T47D (cell line): ENCODE measurements at regions not wholly inside any gene's neighbourhood (a gene's known extent, or its start where the extent isn't known, plus 50 kb on each side); places are given as distances from the start of the nearest gene placed in this dataset.

Experiments used
- DNase-seq, 2 experiments: peaks; one replicate each; pipeline versions ENCODE4 v3.0.0 to v3.0.0-alpha.2; 2011 to 2012; ENCODE audit warnings: low read depth in 1 of 2, low spot score in 1 of 2
- JUND ChIP-seq: IDR thresholded peaks from 2 replicates; pipeline ENCODE4 v1.6.1; 2012; ENCODE audit warnings: low read depth
- in situ Hi-C: cut with HindIII; loops from 2 replicates; pipeline ENCODE4 v1.10.0; 2016; ENCODE audit warnings: low sequenced_read_pairs, low pct_unique_long_range_greater_than_20kb

- no peak for DNase-seq
- in situ Hi-C loops = no loop called here
- no peak for TF ChIP-seq JUND
These were observed 263.8 kb downstream of the RAD51AP2 start for GRCh38 chr2:17254421-17254820.

DNA sequence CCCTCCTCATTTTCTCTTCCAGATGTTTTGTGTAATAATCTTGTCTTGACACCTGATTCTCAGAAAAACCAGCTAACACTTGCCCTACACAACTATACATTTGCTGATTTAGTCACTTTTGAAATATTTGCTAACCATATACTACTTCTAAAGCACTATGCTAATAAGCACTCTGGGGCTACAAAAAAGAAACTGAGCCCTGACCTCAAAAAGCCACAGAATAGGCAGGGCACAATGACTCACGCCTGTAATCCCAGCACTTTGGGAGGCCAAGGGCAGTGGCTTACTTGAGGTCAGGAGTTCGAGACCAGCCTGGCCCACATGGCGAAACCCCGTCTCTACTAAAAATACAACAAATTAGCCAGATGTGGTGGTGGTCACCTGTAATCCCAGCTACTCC is 266.0 kb downstream of the RAD51AP2 start:
- in situ Hi-C loops = no loop called here
- no peak for TF ChIP-seq JUND
- DNase-seq = no peak

DNA sequence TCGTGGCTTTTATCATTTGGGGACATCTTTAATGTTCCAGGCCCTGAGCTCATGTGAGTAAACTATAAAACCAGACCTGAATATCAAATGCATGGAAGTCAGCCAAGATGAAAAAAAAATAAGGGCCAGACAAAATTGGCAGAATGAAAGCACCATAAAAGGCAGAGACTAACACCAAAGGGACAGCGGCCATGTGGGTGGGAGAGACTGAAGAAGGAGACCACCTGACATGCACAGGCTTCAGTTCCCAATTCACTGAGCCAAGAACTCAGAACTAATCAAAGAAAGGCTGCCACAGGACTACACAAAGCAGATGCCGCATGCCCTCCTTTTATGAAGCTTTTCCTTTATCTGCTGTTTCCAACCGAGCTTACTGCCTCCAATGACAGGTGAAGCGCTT is 267.1 kb downstream of the RAD51AP2 start:
- no peak for DNase-seq
- in situ Hi-C loops = no loop called here
- TF ChIP-seq JUND = no peak

DNA sequence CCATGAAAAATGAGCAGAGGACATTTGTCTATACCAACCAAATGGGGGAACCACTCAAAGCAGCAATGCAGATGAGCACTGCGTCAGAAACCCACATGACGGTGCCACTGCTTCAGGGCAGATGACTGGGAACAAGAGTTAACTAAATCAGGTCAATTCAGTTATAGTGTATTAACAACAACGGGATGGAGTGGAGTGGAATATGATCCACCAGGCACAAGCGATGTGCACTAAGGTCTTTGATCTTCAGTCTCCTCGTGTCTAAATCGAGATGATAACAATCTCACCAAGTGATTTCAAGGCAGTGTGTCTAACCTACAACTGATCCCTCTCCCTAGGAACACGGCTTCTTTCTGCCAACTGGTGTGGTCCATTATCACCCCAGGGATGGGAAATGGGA is 269.0 kb downstream of the RAD51AP2 start:
- TF ChIP-seq JUND = no peak
- in situ Hi-C loops = no loop called here
- no peak for DNase-seq

DNA sequence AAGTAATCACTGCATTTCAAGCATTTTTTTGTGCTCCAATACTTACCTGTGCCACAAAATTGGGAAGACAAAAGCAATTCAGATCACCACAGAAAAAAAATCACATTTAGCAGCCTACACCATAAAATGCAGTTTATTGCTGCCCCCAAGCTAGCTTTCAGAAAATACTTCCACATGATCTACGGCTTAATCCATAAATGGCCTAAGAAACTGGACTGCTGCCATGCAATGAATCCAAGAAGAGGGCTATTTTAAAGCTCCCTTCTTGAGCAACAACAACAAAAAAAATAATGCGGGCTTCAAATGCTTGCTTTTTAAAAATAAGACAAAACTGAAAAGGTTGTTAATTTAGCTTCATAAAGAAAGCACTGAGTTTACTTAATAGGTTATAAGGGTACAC is 272.3 kb downstream of the RAD51AP2 start:
- no peak for DNase-seq
- TF ChIP-seq JUND = no peak
- in situ Hi-C loops = no loop called here

DNA sequence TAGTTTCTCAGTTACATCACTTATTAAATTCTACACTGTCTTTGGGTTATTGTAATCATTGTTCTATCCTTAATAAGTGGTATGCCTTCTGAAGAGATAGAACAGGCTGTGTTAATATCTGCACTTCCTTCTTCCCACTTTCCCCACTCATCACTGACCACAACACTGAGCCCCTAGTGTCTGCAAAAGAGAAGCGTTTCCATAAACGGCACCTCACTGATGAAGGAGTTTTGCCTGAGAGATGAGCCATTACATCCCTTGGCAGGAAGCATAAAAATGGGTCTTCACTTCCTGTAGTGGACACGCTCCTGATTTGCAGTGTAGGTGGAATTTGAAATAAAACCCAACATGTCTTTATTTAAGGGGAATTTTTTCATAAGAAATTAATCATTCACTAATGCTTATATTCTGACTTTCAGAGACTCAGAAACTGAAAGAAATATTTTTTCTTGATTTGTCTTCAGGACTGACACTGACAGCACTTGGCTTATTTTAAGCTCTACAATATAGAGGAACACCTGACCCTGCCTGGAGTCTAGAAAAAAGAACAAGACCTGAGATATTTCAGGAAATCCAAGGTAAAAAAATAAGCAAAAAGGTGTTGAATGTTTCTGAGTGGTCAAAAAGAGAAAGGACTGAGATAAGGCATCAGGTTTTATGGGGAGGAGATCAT is 275.3 kb downstream of the RAD51AP2 start:
- no peak for TF ChIP-seq JUND
- in situ Hi-C loops = no loop called here
- no peak for DNase-seq

GRCh38 chr2:17239550-17239949 is 278.7 kb downstream of the RAD51AP2 start:
- in situ Hi-C loops = no loop called here
- no peak for TF ChIP-seq JUND
- no peak for DNase-seq

DNA sequence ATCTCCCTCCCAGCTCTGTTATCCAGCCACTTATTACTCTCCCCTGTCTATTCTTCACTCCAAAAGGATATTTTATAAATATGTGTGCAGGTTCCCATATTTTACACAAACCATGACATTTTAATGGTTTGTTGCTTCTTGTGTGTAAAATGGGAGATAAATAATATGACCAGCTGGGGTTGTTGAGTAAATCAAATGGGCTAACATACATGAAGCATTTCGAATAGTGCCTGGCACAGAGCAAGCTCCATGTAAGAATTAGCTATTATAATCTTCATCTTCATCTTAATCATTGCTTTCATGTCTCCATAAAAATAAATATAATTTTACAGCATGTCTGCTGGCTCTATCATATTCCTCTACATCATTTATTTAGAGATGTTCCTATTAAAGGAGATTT is 283.1 kb downstream of the RAD51AP2 start:
- no peak for DNase-seq
- no peak for TF ChIP-seq JUND
- in situ Hi-C loops = no loop called here

DNA sequence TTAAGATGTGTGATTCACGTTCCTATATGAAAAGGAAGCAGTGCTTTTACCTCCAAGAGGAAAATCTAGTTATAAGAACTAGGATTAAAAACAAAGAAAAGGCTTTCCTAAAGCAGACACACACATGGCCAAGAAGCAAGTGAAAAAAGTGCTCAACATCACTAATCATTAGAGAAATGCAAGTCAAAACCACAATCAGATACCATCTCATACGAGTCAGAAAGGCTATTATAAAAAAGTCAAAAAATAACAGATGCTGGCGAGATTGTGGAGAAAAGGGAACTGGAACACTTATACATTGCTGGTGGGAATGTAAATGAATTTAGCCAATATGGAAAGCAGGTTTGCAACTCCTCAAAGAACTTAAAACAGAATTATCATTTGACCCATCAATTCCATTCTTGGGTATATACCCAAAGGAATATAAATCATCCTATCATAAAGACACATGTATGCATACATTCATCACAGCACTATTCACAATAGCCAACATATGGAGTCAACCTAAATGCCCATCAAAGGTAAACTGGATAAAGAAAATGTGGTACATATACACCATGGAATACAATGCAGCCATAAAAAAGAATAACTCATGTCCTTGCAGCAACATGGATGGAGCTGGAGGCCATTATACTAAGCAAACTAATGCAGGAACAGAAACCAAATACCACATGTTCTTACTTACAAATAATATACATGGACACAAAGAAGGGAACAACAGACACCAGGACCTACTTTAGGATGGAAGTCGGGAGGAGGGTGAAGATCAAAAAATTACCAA is 285.3 kb downstream of the RAD51AP2 start:
- no peak for TF ChIP-seq JUND
- in situ Hi-C loops = no loop called here
- no peak for DNase-seq

DNA sequence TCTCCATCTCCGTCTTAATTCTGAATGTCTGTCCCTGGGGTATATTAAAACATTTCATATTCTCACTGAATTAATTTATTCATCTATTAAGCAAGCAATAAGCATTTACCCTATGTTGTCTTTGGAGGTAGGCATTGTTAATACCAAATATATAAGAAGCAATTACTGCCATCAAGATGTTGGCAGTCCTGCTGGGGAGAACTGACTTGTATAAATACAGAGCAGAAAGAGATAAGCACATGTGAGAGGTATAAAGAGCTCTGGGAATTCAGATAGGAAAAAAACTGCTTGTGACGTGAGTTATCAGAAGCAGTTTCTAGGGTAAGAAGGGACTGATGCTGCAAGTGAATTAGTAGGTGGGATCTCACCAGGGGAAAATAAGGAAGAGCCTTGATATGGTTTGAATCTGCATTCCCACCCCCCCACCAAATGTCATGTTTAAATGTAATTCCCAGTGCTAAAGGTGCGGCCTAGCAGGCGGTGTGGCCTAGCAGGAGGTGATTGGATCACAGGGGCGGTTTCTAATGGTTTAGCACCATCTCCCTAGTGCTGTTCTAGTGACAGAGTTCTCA is 286.8 kb downstream of the RAD51AP2 start:
- DNase-seq = no peak
- in situ Hi-C loops = no loop called here
- TF ChIP-seq JUND = no peak

- TF ChIP-seq JUND = no peak
- in situ Hi-C loops = no loop called here
- no peak for DNase-seq
These were observed 288.8 kb downstream of the RAD51AP2 start for GRCh38 chr2:17229414-17229813.

- in situ Hi-C loops = no loop called here
- DNase-seq = no peak
- TF ChIP-seq JUND = no peak
These were observed 289.8 kb downstream of the RAD51AP2 start for GRCh38 chr2:17228461-17228860.

- no peak for TF ChIP-seq JUND
- no peak for DNase-seq
- in situ Hi-C loops = no loop called here
These were observed 290.4 kb downstream of the RAD51AP2 start for GRCh38 chr2:17227856-17228255.
